ENCODE measurements at regions not wholly inside any gene's neighbourhood (a gene's known extent, or its start where the extent isn't known, plus 50 kb on each side); places are given as distances from the start of the nearest gene placed in this dataset.

GRCh38 chr21:35905963-35906345 is 154.4 kb downstream of the SETD4 start:
- no peak for DNase-seq (ENCODE audit: low spot score)
- Mint-ChIP-seq H3K36me3 (ENCODE audit: low read depth) (no peaks in the 10 kb centered on the region), H3K4me1 (ENCODE audit: low read depth) (no peaks in the 10 kb centered on the region), H3K27ac (no peak overlapping the region), H3K4me3 (no peak overlapping the region), H3K27me3 (ENCODE audit: insufficient read depth) (peaks cover 5% of the 10 kb centered on the region), H3K9me3 (no peaks in the 10 kb centered on the region)
- intact Hi-C loops (cut with micrococcal nuclease): no loop called here

- Mint-ChIP-seq H3K27ac (no peak overlapping the region), H3K36me3 (ENCODE audit: low read depth) (no peaks in the 10 kb centered on the region), H3K4me3 (no peak overlapping the region), H3K27me3 (ENCODE audit: insufficient read depth) (peaks cover 5% of the 10 kb centered on the region), H3K4me1 (ENCODE audit: low read depth) (no peaks in the 10 kb centered on the region), H3K9me3 (no peaks in the 10 kb centered on the region)
- intact Hi-C loops (cut with micrococcal nuclease): no loop called here
- no peak for DNase-seq (ENCODE audit: low spot score)
These were observed 155.0 kb downstream of the SETD4 start for GRCh38 chr21:35905096-35905962.

- Mint-ChIP-seq H3K4me1 (ENCODE audit: low read depth) (no peaks in the 10 kb centered on the region), H3K27me3 (ENCODE audit: insufficient read depth) (peaks cover 8% of the 10 kb centered on the region), H3K9me3 (no peaks in the 10 kb centered on the region), H3K4me3 (no peak overlapping the region), H3K36me3 (ENCODE audit: low read depth) (no peaks in the 10 kb centered on the region), H3K27ac (no peak overlapping the region)
- no peak for DNase-seq (ENCODE audit: low spot score)
- intact Hi-C loops (cut with micrococcal nuclease): no loop called here
These were observed 159.8 kb downstream of the SETD4 start for GRCh38 chr21:35900539-35900938.

GRCh38 chr21:35896060-35896459 is 164.3 kb downstream of the SETD4 start:
- no peaks in the 10 kb centered on the region for H3K9me3 Mint-ChIP-seq
- intact Hi-C loops (cut with micrococcal nuclease): no loop called here
- H3K36me3 Mint-ChIP-seq (ENCODE audit: low read depth): no peaks in the 10 kb centered on the region
- H3K27ac Mint-ChIP-seq: no peak overlapping the region
- H3K4me3 Mint-ChIP-seq: no peak overlapping the region
- H3K27me3 Mint-ChIP-seq (ENCODE audit: insufficient read depth): peaks cover 5% of the 10 kb centered on the region
- no peaks in the 10 kb centered on the region for H3K4me1 Mint-ChIP-seq (ENCODE audit: low read depth)
- no peak for DNase-seq (ENCODE audit: low spot score)

GRCh38 chr21:35895598-35895997 is 164.7 kb downstream of the SETD4 start:
- no peak overlapping the region for H3K27ac Mint-ChIP-seq
- H3K36me3 Mint-ChIP-seq (ENCODE audit: low read depth): no peaks in the 10 kb centered on the region
- no peaks in the 10 kb centered on the region for H3K9me3 Mint-ChIP-seq
- DNase-seq (ENCODE audit: low spot score): no peak
- no peaks in the 10 kb centered on the region for H3K4me1 Mint-ChIP-seq (ENCODE audit: low read depth)
- H3K4me3 Mint-ChIP-seq: no peak overlapping the region
- H3K27me3 Mint-ChIP-seq (ENCODE audit: insufficient read depth): peaks cover 5% of the 10 kb centered on the region
- intact Hi-C loops (cut with micrococcal nuclease): no loop called here

GRCh38 chr21:35893156-35893555 is 167.2 kb downstream of the SETD4 start:
- intact Hi-C loops (cut with micrococcal nuclease): no loop called here
- Mint-ChIP-seq H3K36me3 (ENCODE audit: low read depth) (no peaks in the 10 kb centered on the region), H3K4me3 (no peak overlapping the region), H3K4me1 (ENCODE audit: low read depth) (no peaks in the 10 kb centered on the region), H3K27ac (no peak overlapping the region), H3K27me3 (ENCODE audit: insufficient read depth) (peaks cover 11% of the 10 kb centered on the region), H3K9me3 (no peaks in the 10 kb centered on the region)
- no peak for DNase-seq (ENCODE audit: low spot score)

- intact Hi-C loops (cut with micrococcal nuclease): no loop called here
- H3K4me1 Mint-ChIP-seq (ENCODE audit: low read depth): no peaks in the 10 kb centered on the region
These were observed 173.4 kb downstream of the SETD4 start for GRCh38 chr21:35886887-35887286.

GRCh38 chr21:35885942-35886541 is 174.3 kb downstream of the SETD4 start:
- Mint-ChIP-seq H3K4me3 (no peak overlapping the region), H3K9me3 (no peaks in the 10 kb centered on the region), H3K36me3 (ENCODE audit: low read depth) (no peaks in the 10 kb centered on the region), H3K4me1 (ENCODE audit: low read depth) (no peaks in the 10 kb centered on the region), H3K27me3 (ENCODE audit: insufficient read depth) (peaks cover 14% of the 10 kb centered on the region), H3K27ac (no peak overlapping the region)
- intact Hi-C loops (cut with micrococcal nuclease): no loop called here
- no peak for DNase-seq (ENCODE audit: low spot score)

More at GRCh38 chr21:35886887-35887286, 173.4 kb downstream of the SETD4 start:
- H3K27me3 Mint-ChIP-seq (ENCODE audit: insufficient read depth): peaks cover 14% of the 10 kb centered on the region
- no peak overlapping the region for H3K4me3 Mint-ChIP-seq
- no peak for DNase-seq (ENCODE audit: low spot score)
- no peaks in the 10 kb centered on the region for H3K36me3 Mint-ChIP-seq (ENCODE audit: low read depth)
- H3K9me3 Mint-ChIP-seq: no peaks in the 10 kb centered on the region
- H3K27ac Mint-ChIP-seq: no peak overlapping the region

GRCh38 chr21:35882791-35883240 is 177.5 kb downstream of the SETD4 start:
- Mint-ChIP-seq H3K27me3 (ENCODE audit: insufficient read depth) (peaks cover 11% of the 10 kb centered on the region), H3K36me3 (ENCODE audit: low read depth) (no peaks in the 10 kb centered on the region), H3K27ac (no peak overlapping the region), H3K9me3 (no peaks in the 10 kb centered on the region), H3K4me3 (no peak overlapping the region), H3K4me1 (ENCODE audit: low read depth) (no peaks in the 10 kb centered on the region)
- intact Hi-C loops (cut with micrococcal nuclease): no loop called here
- DNase-seq (ENCODE audit: low spot score): no peak

- H3K27me3 Mint-ChIP-seq (ENCODE audit: insufficient read depth): peaks cover 4% of the 10 kb centered on the region
- peaks cover 3% of the 10 kb centered on the region for H3K9me3 Mint-ChIP-seq
- no peaks in the 10 kb centered on the region for H3K4me1 Mint-ChIP-seq (ENCODE audit: low read depth)
- no peaks in the 10 kb centered on the region for H3K36me3 Mint-ChIP-seq (ENCODE audit: low read depth)
- H3K27ac Mint-ChIP-seq: no peak overlapping the region
- intact Hi-C loops (cut with micrococcal nuclease): no loop called here
- H3K4me3 Mint-ChIP-seq: no peak overlapping the region
- DNase-seq (ENCODE audit: low spot score): no peak
These were observed 186.9 kb downstream of the SETD4 start for GRCh38 chr21:35873441-35873840.

- Mint-ChIP-seq H3K4me3 (no peak overlapping the region), H3K27ac (no peak overlapping the region), H3K9me3 (peaks cover 5% of the 10 kb centered on the region), H3K36me3 (ENCODE audit: low read depth) (no peaks in the 10 kb centered on the region), H3K27me3 (ENCODE audit: insufficient read depth) (peaks cover 4% of the 10 kb centered on the region), H3K4me1 (ENCODE audit: low read depth) (no peaks in the 10 kb centered on the region)
- intact Hi-C loops (cut with micrococcal nuclease): no loop called here
- no peak for DNase-seq (ENCODE audit: low spot score)
These were observed 188.4 kb downstream of the SETD4 start for GRCh38 chr21:35871906-35872305.

- Mint-ChIP-seq H3K4me1 (ENCODE audit: low read depth) (no peaks in the 10 kb centered on the region), H3K27me3 (ENCODE audit: insufficient read depth) (peaks cover 2% of the 10 kb centered on the region), H3K4me3 (no peak overlapping the region), H3K9me3 (peaks cover 5% of the 10 kb centered on the region), H3K27ac (no peak overlapping the region), H3K36me3 (ENCODE audit: low read depth) (no peaks in the 10 kb centered on the region)
- intact Hi-C loops (cut with micrococcal nuclease): no loop called here
- DNase-seq (ENCODE audit: low spot score): no peak
These were observed 191.5 kb downstream of the SETD4 start for GRCh38 chr21:35868869-35869223.

GRCh38 chr21:35868005-35868868 is 192.1 kb downstream of the SETD4 start:
- H3K4me3 Mint-ChIP-seq: no peak overlapping the region
- H3K36me3 Mint-ChIP-seq (ENCODE audit: low read depth): no peaks in the 10 kb centered on the region
- no peaks in the 10 kb centered on the region for H3K4me1 Mint-ChIP-seq (ENCODE audit: low read depth)
- peaks cover 5% of the 10 kb centered on the region for H3K9me3 Mint-ChIP-seq
- H3K27me3 Mint-ChIP-seq (ENCODE audit: insufficient read depth): peaks cover 2% of the 10 kb centered on the region
- DNase-seq (ENCODE audit: low spot score): no peak
- intact Hi-C loops (cut with micrococcal nuclease): no loop called here
- H3K27ac Mint-ChIP-seq: no peak overlapping the region
